ENCODE measurements at regions not wholly inside any gene's neighbourhood (a gene's known extent, or its start where the extent isn't known, plus 50 kb on each side); places are given as distances from the start of the nearest gene placed in this dataset.

DNA sequence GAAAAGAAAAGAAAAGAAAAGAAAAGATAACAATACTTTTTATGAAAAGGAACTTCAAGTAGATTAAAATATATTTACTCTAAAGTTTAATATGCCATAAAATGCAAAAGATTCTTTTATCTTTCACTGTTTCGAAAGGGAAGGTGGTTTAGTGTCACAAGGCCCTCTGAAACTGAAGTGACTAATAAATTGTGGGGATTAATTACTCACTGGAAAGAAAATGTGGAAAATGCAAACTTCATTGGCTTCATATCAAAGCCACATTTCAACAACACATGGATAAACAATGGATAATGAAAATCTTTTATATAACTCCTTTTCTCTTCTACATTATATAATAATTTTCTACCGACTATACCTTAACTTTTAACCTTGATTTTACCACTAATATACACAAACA lies 320.5 kb upstream of the RSPO3 start:
- no peak for DNase-seq
- no peaks in the 10 kb centered on the region for H3K27me3 ChIP-seq
- H3K4me3 ChIP-seq: no peak overlapping the region
- WGBS, 3 donors: 14 to 24% (median 21%) methylated on average over 2 of the region's 2 CpGs
- no peaks in the 10 kb centered on the region for H3K36me3 ChIP-seq
- H3K4me1 ChIP-seq (ENCODE audit: insufficient read depth): no peaks in the 10 kb centered on the region
- intact Hi-C loops (cut with DNase I): no loop called here
- H3K9me3 ChIP-seq: no peaks in the 10 kb centered on the region
- no peak overlapping the region for H3K27ac ChIP-seq
- TF ChIP-seq EP300 (IDR thresholded peaks at IDR 0.05): no peak
- TF ChIP-seq POLR2A (IDR thresholded peaks at IDR 0.05): no peak

DNA sequence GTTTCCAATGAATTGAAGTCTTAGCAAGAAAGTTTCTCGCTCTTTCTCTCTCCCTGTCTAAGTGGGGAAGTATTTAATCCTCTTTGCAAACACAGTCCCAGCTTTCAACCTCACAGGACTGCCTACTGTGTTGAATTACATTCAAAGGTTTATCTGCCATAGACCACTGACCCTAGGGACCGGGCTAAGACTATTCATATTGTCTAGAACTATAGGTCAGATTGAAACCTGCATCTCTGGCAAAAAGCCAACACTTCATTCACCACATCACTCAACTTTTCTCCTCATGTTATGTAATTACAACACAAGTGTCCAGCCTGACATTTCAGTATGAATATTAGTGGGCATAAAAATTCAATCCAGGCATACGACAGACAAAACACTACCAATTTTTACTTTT lies 314.7 kb upstream of the RSPO3 start:
- intact Hi-C loops (cut with DNase I): no loop called here
- H3K4me3 ChIP-seq: no peak overlapping the region
- no peaks in the 10 kb centered on the region for H3K9me3 ChIP-seq
- WGBS, 3 donors: 68 to 88% (median 72%) methylated on average over 3 of the region's 3 CpGs
- no peaks in the 10 kb centered on the region for H3K27me3 ChIP-seq
- H3K4me1 ChIP-seq (ENCODE audit: insufficient read depth): no peaks in the 10 kb centered on the region
- DNase-seq: no peak
- H3K36me3 ChIP-seq: no peaks in the 10 kb centered on the region
- no peak overlapping the region for H3K27ac ChIP-seq
- TF ChIP-seq POLR2A (IDR thresholded peaks at IDR 0.05): no peak
- TF ChIP-seq, protein P1, sequence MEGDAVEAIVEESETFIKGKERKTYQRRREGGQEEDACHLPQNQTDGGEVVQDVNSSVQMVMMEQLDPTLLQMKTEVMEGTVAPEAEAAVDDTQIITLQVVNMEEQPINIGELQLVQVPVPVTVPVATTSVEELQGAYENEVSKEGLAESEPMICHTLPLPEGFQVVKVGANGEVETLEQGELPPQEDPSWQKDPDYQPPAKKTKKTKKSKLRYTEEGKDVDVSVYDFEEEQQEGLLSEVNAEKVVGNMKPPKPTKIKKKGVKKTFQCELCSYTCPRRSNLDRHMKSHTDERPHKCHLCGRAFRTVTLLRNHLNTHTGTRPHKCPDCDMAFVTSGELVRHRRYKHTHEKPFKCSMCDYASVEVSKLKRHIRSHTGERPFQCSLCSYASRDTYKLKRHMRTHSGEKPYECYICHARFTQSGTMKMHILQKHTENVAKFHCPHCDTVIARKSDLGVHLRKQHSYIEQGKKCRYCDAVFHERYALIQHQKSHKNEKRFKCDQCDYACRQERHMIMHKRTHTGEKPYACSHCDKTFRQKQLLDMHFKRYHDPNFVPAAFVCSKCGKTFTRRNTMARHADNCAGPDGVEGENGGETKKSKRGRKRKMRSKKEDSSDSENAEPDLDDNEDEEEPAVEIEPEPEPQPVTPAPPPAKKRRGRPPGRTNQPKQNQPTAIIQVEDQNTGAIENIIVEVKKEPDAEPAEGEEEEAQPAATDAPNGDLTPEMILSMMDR (IDR thresholded peaks at IDR 0.05): no peak
- no peak for TF ChIP-seq EP300 (IDR thresholded peaks at IDR 0.05)

DNA sequence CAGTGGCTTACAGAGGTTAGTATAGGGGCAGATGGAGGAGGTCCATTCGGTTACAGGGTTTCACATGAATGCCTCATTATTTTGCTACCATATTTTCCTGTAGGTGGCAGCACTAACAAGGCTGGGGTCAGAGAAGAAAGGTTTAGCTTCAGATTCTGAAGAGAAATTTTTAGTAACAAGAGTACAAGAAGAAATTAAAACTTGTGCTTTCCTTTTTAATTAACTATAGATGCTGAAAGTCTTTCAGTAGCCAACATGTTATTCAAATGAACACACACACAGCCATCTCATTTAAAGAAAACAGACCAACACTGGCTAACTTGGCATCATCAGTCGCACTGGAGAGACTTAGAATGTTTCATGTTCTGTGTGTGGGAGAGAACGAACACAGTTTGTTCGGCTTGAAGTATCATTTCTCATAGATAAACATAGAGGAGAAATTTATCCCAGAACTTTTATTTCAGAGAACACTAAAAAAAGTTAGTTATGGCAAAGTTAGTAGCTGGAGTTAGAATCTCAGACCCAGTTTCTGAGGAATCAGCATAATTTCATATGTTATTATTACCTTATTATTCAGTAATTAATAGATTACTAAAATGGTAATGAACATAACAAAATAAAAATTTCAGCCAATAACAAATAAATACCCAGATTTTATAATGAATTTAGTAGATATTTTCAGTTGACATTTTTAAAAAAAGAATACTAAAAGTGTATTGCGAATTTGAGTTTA lies 314.0 kb upstream of the RSPO3 start:
- WGBS, 3 donors: 21 to 22% (median 21%) methylated on average over 5 of the region's 5 CpGs
- Histone ChIP-seq H3K27ac (no peak overlapping the region), H3K4me3 (no peak overlapping the region), H3K27me3 (no peaks in the 10 kb centered on the region), H3K9me3 (no peaks in the 10 kb centered on the region), H3K36me3 (no peaks in the 10 kb centered on the region), H3K4me1 (ENCODE audit: insufficient read depth) (no peaks in the 10 kb centered on the region)
- no peak for TF ChIP-seq EP300 (IDR thresholded peaks at IDR 0.05)
- TF ChIP-seq, protein P1 (IDR thresholded peaks at IDR 0.05): peak in 2 of 3 donors; percentile 13 to 23
- intact Hi-C loops (cut with DNase I): no loop called here
- no peak for DNase-seq

DNA sequence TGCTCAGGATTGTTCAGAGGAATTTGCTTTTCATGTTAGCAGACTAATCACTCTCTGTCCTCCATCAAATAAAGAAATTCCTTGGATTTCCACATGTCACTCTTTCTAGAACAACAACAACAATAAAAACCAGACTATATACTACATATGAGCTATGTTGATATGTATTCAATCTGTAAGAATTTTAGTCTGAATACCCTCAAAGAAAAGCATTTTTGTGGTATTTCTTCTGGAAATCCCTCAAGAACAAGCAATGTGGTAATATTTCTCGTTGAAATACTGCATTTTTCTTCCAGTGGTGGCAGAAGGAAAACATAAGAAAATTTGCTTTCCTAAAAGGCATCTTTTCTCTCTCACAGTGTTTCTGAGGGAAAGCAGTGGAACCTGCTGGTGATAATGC lies 312.6 kb upstream of the RSPO3 start:
- TF ChIP-seq EP300 (IDR thresholded peaks at IDR 0.05) (no peak), POLR2A (IDR thresholded peaks at IDR 0.05) (no peak)
- TF ChIP-seq, protein P1 (IDR thresholded peaks at IDR 0.05): no peak
- no peaks in the 10 kb centered on the region for H3K27me3 ChIP-seq
- no peak overlapping the region for H3K27ac ChIP-seq
- whole genome bisulfite sequencing, 3 donors: 26 to 52% (median 38%) methylated on average over 1 of the region's 1 CpG
- intact Hi-C loops (cut with DNase I): no loop called here
- no peaks in the 10 kb centered on the region for H3K9me3 ChIP-seq
- H3K4me1 ChIP-seq (ENCODE audit: insufficient read depth): no peaks in the 10 kb centered on the region
- no peak for DNase-seq
- H3K36me3 ChIP-seq: no peaks in the 10 kb centered on the region
- H3K4me3 ChIP-seq: no peak overlapping the region

DNA sequence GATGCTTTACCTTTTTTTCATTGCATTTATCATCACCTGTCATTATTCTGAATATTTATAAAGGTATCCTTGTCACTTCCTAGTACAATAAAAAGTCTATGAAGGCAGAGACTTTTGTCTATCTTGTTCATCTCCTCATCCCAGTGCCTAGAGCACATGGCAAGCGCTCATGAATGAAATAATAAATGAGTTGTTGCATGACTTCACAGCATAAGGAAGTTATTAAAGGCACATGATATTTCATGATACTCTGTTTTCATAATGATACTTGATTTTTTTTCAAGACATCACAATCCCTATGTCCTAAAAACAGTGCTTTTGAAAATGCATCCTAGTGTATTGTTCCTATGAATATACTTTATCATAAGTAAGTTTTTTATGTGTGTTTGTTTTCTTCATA lies 310.6 kb upstream of the RSPO3 start:
- no peak for DNase-seq
- WGBS, 3 donors: 88 to 96% (median 89%) methylated on average over 1 of the region's 1 CpG
- no peaks in the 10 kb centered on the region for H3K9me3 ChIP-seq
- H3K36me3 ChIP-seq: no peaks in the 10 kb centered on the region
- TF ChIP-seq, protein P1 (IDR thresholded peaks at IDR 0.05): no peak
- TF ChIP-seq POLR2A (IDR thresholded peaks at IDR 0.05) (no peak), EP300 (IDR thresholded peaks at IDR 0.05) (no peak)
- intact Hi-C loops (cut with DNase I): no loop called here
- H3K4me3 ChIP-seq: no peak overlapping the region
- no peaks in the 10 kb centered on the region for H3K4me1 ChIP-seq (ENCODE audit: insufficient read depth)
- H3K27me3 ChIP-seq: no peaks in the 10 kb centered on the region
- H3K27ac ChIP-seq: no peak overlapping the region
